ENCODE measurements at regions not wholly inside any gene's neighbourhood (a gene's known extent, or its start where the extent isn't known, plus 50 kb on each side); places are given as distances from the start of the nearest gene placed in this dataset.

DNA sequence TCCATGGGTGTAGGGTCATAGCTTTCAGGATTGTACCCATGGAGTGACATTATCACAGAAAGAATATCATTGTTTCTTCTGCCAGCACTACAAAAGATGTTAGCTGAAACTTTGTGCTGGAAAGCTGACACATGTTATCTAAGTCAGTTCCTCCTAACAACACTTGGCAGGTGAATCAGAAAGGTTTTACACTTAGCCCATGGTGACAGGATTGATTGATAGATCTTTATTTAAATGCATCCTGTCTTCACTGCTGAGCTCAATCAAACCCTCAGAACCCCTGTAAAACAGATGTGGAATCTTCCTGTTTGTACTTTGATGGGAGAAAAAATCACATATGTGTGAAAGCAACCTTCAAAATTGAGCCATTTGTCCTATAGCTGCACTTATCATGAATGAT, 811.5 kb upstream of the ANO3 start:
- TF ChIP-seq, protein P1, sequence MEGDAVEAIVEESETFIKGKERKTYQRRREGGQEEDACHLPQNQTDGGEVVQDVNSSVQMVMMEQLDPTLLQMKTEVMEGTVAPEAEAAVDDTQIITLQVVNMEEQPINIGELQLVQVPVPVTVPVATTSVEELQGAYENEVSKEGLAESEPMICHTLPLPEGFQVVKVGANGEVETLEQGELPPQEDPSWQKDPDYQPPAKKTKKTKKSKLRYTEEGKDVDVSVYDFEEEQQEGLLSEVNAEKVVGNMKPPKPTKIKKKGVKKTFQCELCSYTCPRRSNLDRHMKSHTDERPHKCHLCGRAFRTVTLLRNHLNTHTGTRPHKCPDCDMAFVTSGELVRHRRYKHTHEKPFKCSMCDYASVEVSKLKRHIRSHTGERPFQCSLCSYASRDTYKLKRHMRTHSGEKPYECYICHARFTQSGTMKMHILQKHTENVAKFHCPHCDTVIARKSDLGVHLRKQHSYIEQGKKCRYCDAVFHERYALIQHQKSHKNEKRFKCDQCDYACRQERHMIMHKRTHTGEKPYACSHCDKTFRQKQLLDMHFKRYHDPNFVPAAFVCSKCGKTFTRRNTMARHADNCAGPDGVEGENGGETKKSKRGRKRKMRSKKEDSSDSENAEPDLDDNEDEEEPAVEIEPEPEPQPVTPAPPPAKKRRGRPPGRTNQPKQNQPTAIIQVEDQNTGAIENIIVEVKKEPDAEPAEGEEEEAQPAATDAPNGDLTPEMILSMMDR (IDR thresholded peaks at IDR 0.05; ENCODE audit: extremely low read depth, insufficient read depth, missing control alignments): no peak
- in situ Hi-C loops (cut with MboI; ENCODE audit: low pct_unique_long_range_greater_than_20kb, low sequenced_read_pairs, unreplicated experiment): no loop called here
- no peak for DNase-seq (ENCODE audit: low spot score)

DNA sequence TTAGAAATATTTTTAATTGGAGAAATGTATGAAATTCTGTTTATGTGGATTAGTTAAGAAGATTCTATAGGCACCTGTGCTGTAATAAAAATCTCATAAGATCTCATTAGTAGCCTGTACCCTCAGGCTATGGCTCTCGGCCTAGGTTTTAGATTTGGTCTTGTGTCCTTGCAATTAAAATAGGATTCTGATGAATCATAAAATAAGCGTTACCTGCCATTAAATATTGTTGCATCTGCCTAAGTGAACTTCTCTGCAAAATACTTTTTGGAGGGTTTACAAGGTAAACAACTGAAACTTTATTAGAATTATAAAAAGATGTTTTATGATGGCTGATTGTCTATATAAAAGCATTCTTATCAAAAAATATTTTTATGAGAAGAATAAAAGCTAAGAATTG, 804.1 kb upstream of the ANO3 start:
- TF ChIP-seq, protein P1 (IDR thresholded peaks at IDR 0.05; ENCODE audit: extremely low read depth, insufficient read depth, missing control alignments): no peak
- in situ Hi-C loops (cut with MboI; ENCODE audit: low pct_unique_long_range_greater_than_20kb, low sequenced_read_pairs, unreplicated experiment): no loop called here

DNA sequence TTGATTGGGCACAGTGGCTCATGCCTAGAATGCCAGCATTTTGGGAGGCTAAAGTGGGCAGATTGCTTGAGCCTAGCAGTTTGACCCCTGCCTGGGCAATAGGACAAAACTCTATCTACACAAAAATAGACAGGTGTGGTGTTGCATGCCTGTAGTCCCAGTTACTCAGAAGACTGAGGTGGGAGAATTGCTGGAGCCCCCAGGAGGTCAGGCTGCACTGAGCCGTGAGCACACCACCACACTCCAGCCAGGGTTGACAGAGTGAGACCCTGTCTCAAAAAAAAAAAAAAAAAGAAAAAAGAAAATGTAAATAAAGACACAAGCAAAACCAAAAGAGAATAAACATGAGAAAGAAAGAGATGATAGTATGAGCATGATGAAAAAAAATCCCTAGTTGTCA, 802.4 kb upstream of the ANO3 start:
- in situ Hi-C loops (cut with MboI; ENCODE audit: low pct_unique_long_range_greater_than_20kb, low sequenced_read_pairs, unreplicated experiment): no loop called here
- no peak for DNase-seq (ENCODE audit: low spot score)
- TF ChIP-seq, protein P1 (IDR thresholded peaks at IDR 0.05; ENCODE audit: extremely low read depth, insufficient read depth, missing control alignments): no peak

More for the DNA sequence above, 804.1 kb upstream of the ANO3 start:
- no peak for DNase-seq (ENCODE audit: low spot score)

DNA sequence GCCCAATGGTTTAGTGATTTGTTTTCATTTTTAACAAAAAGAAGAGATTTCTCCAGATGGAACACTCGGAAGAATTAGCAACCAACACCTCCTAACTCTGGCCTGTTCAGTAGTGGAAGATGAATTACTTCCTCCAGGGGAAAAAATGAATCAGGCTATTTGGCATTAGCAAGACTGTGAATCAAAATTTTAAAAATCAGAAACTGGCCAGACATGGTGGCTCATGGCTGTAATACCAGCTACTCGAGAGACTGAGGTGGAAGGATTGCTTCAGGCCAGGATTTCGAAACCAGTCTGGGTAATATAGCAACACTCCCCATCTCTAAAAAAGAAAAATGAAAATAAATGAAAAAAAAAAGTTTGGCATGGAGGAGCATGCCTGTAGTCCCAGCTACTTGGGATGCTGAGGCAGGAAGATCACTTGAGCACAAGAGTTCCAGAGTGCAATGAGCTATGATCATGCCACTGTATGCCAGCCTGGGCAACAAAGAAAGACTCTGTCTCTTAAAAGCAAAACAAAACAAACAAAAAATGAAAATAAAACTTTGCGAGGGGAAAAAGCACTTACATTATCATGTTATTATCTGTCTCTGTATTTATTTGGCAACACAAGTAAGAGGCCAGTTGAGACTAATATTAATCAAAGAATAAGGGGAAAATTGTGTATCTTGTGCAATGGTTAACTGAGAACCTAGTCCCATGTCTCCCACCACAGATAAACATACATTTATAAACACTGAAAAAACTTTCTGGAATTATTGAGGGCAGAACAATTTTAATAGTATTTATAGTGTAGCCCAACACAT, 796.3 kb upstream of the ANO3 start:
- TF ChIP-seq, protein P1 (IDR thresholded peaks at IDR 0.05; ENCODE audit: extremely low read depth, insufficient read depth, missing control alignments): no peak
- in situ Hi-C loops (cut with MboI; ENCODE audit: low pct_unique_long_range_greater_than_20kb, low sequenced_read_pairs, unreplicated experiment): no loop called here
- DNase-seq (ENCODE audit: low spot score): no peak

DNA sequence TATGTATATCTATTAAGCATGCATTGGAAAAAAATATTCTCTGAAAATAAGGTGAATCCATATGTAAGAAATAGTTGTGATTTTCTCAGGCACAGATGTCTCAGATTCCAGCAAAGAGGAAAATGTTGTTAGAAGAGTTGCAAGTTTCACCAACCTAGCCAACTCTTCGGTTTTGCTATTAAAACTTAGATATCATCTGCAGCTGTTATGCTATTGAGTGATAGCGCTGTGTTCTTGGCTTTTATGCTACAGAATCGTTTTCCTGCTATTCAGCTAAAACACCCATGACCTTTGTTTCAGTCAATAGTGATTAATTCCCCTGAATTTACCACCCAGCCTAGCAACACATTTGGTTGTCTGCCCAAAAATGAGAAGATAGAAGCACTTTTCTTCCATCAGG, 795.6 kb upstream of the ANO3 start:
- TF ChIP-seq, protein P1 (IDR thresholded peaks at IDR 0.05; ENCODE audit: extremely low read depth, insufficient read depth, missing control alignments): no peak
- in situ Hi-C loops (cut with MboI; ENCODE audit: low pct_unique_long_range_greater_than_20kb, low sequenced_read_pairs, unreplicated experiment): no loop called here
- DNase-seq (ENCODE audit: low spot score): no peak

DNA sequence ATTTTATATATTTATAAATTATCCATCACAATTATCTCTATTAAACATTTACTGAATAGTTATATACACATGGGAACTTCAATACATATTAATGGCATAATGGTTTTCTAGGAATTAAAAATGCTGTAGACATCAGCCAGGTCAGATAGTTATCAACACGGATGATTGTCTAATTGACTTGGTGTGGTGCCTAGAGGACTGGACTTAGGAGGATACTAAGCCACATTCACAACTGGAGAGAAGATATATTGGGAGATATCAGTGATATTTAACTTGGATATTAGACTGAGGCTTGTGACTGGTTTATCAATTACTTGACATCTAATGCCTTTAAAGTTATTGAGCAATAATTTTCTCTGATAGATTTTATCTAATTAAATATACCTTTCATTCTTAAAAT, 794.5 kb upstream of the ANO3 start:
- in situ Hi-C loops (cut with MboI; ENCODE audit: low pct_unique_long_range_greater_than_20kb, low sequenced_read_pairs, unreplicated experiment): no loop called here
- TF ChIP-seq, protein P1 (IDR thresholded peaks at IDR 0.05; ENCODE audit: extremely low read depth, insufficient read depth, missing control alignments): no peak
- no peak for DNase-seq (ENCODE audit: low spot score)
